Thoracic aorta (tissue), 2 donors: ENCODE measurements at regions not wholly inside any gene's neighbourhood (a gene's known extent, or its start where the extent isn't known, plus 50 kb on each side); places are given as distances from the start of the nearest gene placed in this dataset.

Experiments
- ATAC-seq: fragments of 150-250 bp; one replicate; pipeline ENCODE4 v1.8.0; 2017; ENCODE audit warnings: low read depth; ENCODE audit not compliant: insufficient number of reproducible peaks, low FRiP score
- DNase-seq: peaks from one replicate; pipeline ENCODE4 v3.0.0-alpha.2; 2020; ENCODE audit warnings: low spot score
- H3K27ac ChIP-seq, 2 donors: fragments of 200-600 bp; sonication (generic); 1 replicate in 1 of 2; 2 replicates in 1 of 2; pipeline ENCODE4 v1.5.1; 2016; ENCODE audit warnings: mild to moderate bottlenecking in 2 of 2, moderate library complexity in 2 of 2
- H3K27me3 ChIP-seq: fragments of 200-600 bp; sonication (generic); replicated peaks from 2 replicates; pipeline ENCODE4 v1.6.0; 2016; ENCODE audit warnings: mild to moderate bottlenecking; ENCODE audit not compliant: insufficient read depth
- H3K36me3 ChIP-seq: fragments of 200-600 bp; sonication (generic); one replicate; pipeline ENCODE4 v1.5.1; 2016
- H3K4me1 ChIP-seq, 2 donors: fragments of 200-600 bp; sonication (generic); 1 replicate in 1 of 2; 2 replicates in 1 of 2; pipeline versions ENCODE4 v1.5.1 to v1.6.0; 2016; ENCODE audit warnings: low read depth in 2 of 2, mild to moderate bottlenecking in 1 of 2; ENCODE audit not compliant: control insufficient read depth in 1 of 2
- H3K4me3 ChIP-seq: fragments of 200-600 bp; sonication (generic); 2 replicates; pipeline ENCODE4 v1.5.1; 2016; ENCODE audit warnings: mild to moderate bottlenecking
- H3K9me3 ChIP-seq: fragments of 200-600 bp; sonication (generic); 2 replicates; pipeline ENCODE4 v1.5.1; 2016
- TF ChIP-seq, protein P1 (sequence below): fragments of 200-600 bp; sonication (generic); IDR thresholded peaks from one replicate; pipeline ENCODE4 v1.5.1; 2019; ENCODE audit warnings: antibody characterized with exemption

- Histone ChIP-seq H3K4me3 (peak overlapping the region; percentile 62), H3K27me3 (no peaks in the 10 kb centered on the region), H3K9me3 (no peaks in the 10 kb centered on the region), H3K27ac (peak overlapping the region; percentile 97 to 99), H3K4me1 (peaks cover 38 to 63% of the 10 kb centered on the region in 2 donors), H3K36me3 (no peaks in the 10 kb centered on the region)
- ATAC-seq: peak; percentile 87
- DNase-seq: peak; percentile 85
- TF ChIP-seq, protein P1, sequence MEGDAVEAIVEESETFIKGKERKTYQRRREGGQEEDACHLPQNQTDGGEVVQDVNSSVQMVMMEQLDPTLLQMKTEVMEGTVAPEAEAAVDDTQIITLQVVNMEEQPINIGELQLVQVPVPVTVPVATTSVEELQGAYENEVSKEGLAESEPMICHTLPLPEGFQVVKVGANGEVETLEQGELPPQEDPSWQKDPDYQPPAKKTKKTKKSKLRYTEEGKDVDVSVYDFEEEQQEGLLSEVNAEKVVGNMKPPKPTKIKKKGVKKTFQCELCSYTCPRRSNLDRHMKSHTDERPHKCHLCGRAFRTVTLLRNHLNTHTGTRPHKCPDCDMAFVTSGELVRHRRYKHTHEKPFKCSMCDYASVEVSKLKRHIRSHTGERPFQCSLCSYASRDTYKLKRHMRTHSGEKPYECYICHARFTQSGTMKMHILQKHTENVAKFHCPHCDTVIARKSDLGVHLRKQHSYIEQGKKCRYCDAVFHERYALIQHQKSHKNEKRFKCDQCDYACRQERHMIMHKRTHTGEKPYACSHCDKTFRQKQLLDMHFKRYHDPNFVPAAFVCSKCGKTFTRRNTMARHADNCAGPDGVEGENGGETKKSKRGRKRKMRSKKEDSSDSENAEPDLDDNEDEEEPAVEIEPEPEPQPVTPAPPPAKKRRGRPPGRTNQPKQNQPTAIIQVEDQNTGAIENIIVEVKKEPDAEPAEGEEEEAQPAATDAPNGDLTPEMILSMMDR: no peak
These were observed 231.1 kb downstream of the ARHGAP12 start for GRCh38 chr10:31697271-31698180.

DNA sequence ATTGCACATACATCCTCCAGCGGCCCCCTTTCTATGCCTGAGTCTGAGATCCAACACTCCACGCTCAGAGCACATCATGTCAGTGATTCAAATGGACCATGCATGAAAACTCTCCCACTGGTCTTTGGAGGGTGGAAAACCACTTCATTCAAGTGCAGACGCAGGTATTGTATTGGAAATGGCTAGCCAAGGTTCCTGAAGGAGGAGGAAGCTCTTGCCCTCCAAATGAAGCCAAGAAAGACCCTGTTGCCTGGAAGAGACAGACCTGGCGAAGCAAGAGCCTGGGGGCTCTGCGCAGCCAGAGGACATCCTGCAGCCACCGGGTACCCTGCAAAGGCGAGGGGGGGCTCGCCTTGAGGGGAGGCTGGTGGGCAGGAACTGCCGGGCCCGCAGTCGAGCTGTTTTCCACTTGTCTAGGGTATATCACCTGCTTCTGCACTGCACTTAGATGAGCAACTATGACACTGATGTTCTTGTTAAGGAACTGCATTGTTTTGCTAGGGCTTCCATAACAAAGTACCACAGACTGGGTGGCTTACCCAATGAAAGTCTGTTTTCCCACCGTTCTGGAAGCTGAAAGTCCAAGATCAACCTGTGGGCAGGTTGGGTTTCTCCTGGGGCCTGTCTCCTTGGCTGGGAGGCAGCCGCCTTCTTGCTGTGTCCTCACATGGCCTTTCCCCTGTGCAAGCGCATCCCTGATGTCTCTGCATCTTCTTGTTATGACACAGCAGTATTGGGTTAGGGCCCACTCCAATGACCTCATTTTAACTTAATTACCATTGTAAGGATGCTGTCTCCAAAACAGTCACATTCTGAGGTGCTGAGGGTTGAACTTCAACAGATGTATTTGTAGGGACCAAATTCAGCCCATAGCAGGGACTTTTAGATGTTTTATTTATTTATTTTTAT is 233.4 kb downstream of the ARHGAP12 start:
- H3K4me3 ChIP-seq: no peak overlapping the region
- DNase-seq: no peak
- no peaks in the 10 kb centered on the region for H3K9me3 ChIP-seq
- H3K27ac ChIP-seq: no peak overlapping the region
- peaks cover 25 to 40% of the 10 kb centered on the region in 2 donors for H3K4me1 ChIP-seq
- TF ChIP-seq, protein P1: no peak
- ATAC-seq: no peak
- H3K36me3 ChIP-seq: no peaks in the 10 kb centered on the region
- no peaks in the 10 kb centered on the region for H3K27me3 ChIP-seq

GRCh38 chr10:31694126-31694685 is 234.4 kb downstream of the ARHGAP12 start:
- no peaks in the 10 kb centered on the region for H3K36me3 ChIP-seq
- no peak overlapping the region for H3K27ac ChIP-seq
- DNase-seq (no peak), ATAC-seq (no peak)
- TF ChIP-seq, protein P1: no peak
- H3K4me3 ChIP-seq: no peak overlapping the region
- H3K9me3 ChIP-seq: peaks cover 6% of the 10 kb centered on the region
- H3K27me3 ChIP-seq: no peaks in the 10 kb centered on the region
- peaks cover 20 to 31% of the 10 kb centered on the region in 2 donors for H3K4me1 ChIP-seq

DNA sequence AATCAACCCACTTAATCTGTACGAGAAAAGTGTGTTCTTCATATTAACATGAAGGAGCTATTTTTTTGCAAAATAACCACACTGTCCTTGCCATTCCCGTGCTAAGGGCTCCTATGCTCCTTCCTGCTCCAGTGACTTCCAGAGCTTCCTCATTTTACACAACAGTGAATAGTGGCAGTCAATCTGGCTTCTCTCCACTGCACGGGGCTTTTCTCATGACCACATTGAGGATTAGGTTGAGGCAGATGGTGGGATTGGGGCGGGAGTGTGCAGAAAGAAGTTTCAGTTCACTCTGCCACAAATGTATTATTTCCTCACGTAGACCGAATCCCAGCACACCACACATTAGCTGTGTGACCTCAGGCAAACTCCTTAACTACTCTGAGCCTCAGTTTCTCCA is 235.1 kb downstream of the ARHGAP12 start:
- Histone ChIP-seq H3K27me3 (no peaks in the 10 kb centered on the region), H3K36me3 (no peaks in the 10 kb centered on the region), H3K27ac (no peak overlapping the region), H3K4me3 (no peak overlapping the region), H3K9me3 (peaks cover 11% of the 10 kb centered on the region), H3K4me1 (peaks cover 13 to 23% of the 10 kb centered on the region in 2 donors)
- TF ChIP-seq, protein P1: no peak
- DNase-seq (no peak), ATAC-seq (no peak)
